DND-41 (cell line): ENCODE measurements at regions not wholly inside any gene's neighbourhood (a gene's known extent, or its start where the extent isn't known, plus 50 kb on each side); places are given as distances from the start of the nearest gene placed in this dataset.

Experiments
- ATAC-seq: fragments of 200-7000 bp; cut with Tn5 transposase; 3 replicates; pipeline ENCODE4 v1.9.1; 2021; ENCODE audit warnings: low read depth; ENCODE audit not compliant: insufficient read depth
- DNase-seq: peaks from one replicate; pipeline ENCODE4 v3.0.0-alpha.2; 2020
- H2AFZ ChIP-seq: 2 replicates; pipeline ENCODE4 v1.6.0; 2012; ENCODE audit warnings: low read depth, low read length
- H3K27ac ChIP-seq: 2 replicates; pipeline ENCODE4 v1.5.1; 2012; ENCODE audit warnings: low read length, inconsistent platforms
- H3K27me3 ChIP-seq: fragments of 200-600 bp; sonication (generic); 2 replicates; pipeline ENCODE4 v1.6.0; 2012; ENCODE audit warnings: low read length, mild to moderate bottlenecking, inconsistent platforms; ENCODE audit not compliant: insufficient read depth, poor library complexity
- H3K36me3 ChIP-seq: 2 replicates; pipeline ENCODE4 v1.5.1; 2012; ENCODE audit warnings: low read length, inconsistent platforms; ENCODE audit not compliant: insufficient read depth
- H3K4me1 ChIP-seq: 2 replicates; pipeline ENCODE4 v1.5.1; 2012; ENCODE audit warnings: mild to moderate bottlenecking, low read length; ENCODE audit not compliant: insufficient read depth
- H3K4me2 ChIP-seq: 2 replicates; pipeline ENCODE4 v1.6.0; 2012; ENCODE audit warnings: mild to moderate bottlenecking, moderate library complexity, low read length, inconsistent platforms; ENCODE audit not compliant: insufficient read depth
- H3K4me3 ChIP-seq, 2 experiments: fragments of 200-600 bp in 1 of 2; shearing (Covaris generic) in 1 of 2; 2 replicates each; pipeline ENCODE4 v1.5.1; 2012 to 2016; ENCODE audit warnings: inconsistent platforms in 2 of 2, low read length in 2 of 2, mild to moderate bottlenecking in 2 of 2, low read depth in 1 of 2, moderate library complexity in 1 of 2
- H3K79me2 ChIP-seq: 2 replicates; pipeline ENCODE4 v1.6.0; 2012; ENCODE audit warnings: low read length, inconsistent platforms; ENCODE audit not compliant: insufficient read depth
- H3K9ac ChIP-seq: 2 replicates; pipeline ENCODE4 v1.6.0; 2012; ENCODE audit warnings: low read depth, mild to moderate bottlenecking, inconsistent platforms, low read length, moderate library complexity
- H3K9me3 ChIP-seq: 2 replicates; pipeline ENCODE4 v1.5.1; 2012; ENCODE audit warnings: low read length, moderate library complexity, mild to moderate bottlenecking, inconsistent platforms; ENCODE audit not compliant: insufficient read depth, severe bottlenecking
- H4K20me1 ChIP-seq: 2 replicates; pipeline ENCODE4 v1.6.0; 2012; ENCODE audit warnings: low read length; ENCODE audit not compliant: insufficient read depth
- CTCF ChIP-seq: IDR thresholded peaks from 2 replicates; pipeline ENCODE4 v1.5.1; 2012; ENCODE audit warnings: borderline replicate concordance, low read length, moderate library complexity, mild to moderate bottlenecking; ENCODE audit not compliant: poor library complexity, severe bottlenecking; ENCODE audit errors: extremely low read depth
- EZH2 ChIP-seq: IDR thresholded peaks from 3 replicates; pipeline ENCODE4 v1.6.1; 2012; ENCODE audit warnings: borderline replicate concordance, low read depth, mild to moderate bottlenecking, moderate library complexity, low read length, inconsistent platforms; ENCODE audit not compliant: severe bottlenecking

- Histone ChIP-seq H3K9ac (no peak overlapping the region), H3K4me1 (peaks cover 70% of the 10 kb centered on the region), H3K79me2 (no peaks in the 10 kb centered on the region), H3K27ac (no peak overlapping the region), H3K4me2 (no peak overlapping the region), H3K27me3 (no peaks in the 10 kb centered on the region), H3K9me3 (no peaks in the 10 kb centered on the region), H2AFZ (no peak overlapping the region), H3K4me3 (no peak overlapping the region), H3K36me3 (no peaks in the 10 kb centered on the region), H4K20me1 (no peaks in the 10 kb centered on the region)
- no peak for TF ChIP-seq CTCF
- no peak for DNase-seq
- ATAC-seq: no peak
These were observed 60.8 kb upstream of the CTLA4 start for GRCh38 chr2:203806761-203807160.

GRCh38 chr2:203808046-203808750, 59.4 kb upstream of the CTLA4 start:
- TF ChIP-seq CTCF (no peak), EZH2 (no peak)
- Histone ChIP-seq H3K27me3 (no peaks in the 10 kb centered on the region), H3K9ac (peak overlapping the region; percentile 36), H3K4me1 (peaks cover 76% of the 10 kb centered on the region), H3K9me3 (no peaks in the 10 kb centered on the region), H3K4me2 (peak overlapping the region; percentile 55), H3K4me3 (peak overlapping the region in 1 of 2 experiments; percentile 35; a peak in 1 of 4 replicates), H2AFZ (0 out of 2 replicates have a peak overlapping the region, but pooled peaks have one; percentile 22), H4K20me1 (no peaks in the 10 kb centered on the region), H3K27ac (peak overlapping the region; percentile 86), H3K36me3 (no peaks in the 10 kb centered on the region), H3K79me2 (no peaks in the 10 kb centered on the region)
- peak; percentile 76 for DNase-seq
- peak; percentile 62 for ATAC-seq

GRCh38 chr2:203809084-203809521, 58.5 kb upstream of the CTLA4 start:
- H3K4me1 ChIP-seq: peaks cover 69% of the 10 kb centered on the region
- H3K27ac ChIP-seq: peak overlapping the region; percentile 46
- no peak overlapping the region for H2AFZ ChIP-seq

More at GRCh38 chr2:203809084-203809521, 58.5 kb upstream of the CTLA4 start:
- H3K9ac ChIP-seq: no peak overlapping the region
- no peak for TF ChIP-seq CTCF
- DNase-seq (no peak), ATAC-seq (no peak)
- H3K27me3 ChIP-seq: no peaks in the 10 kb centered on the region
- H3K4me2 ChIP-seq: 0 out of 2 replicates have a peak overlapping the region, but pooled peaks have one; percentile 41
- H3K4me3 ChIP-seq: no peak overlapping the region
- no peaks in the 10 kb centered on the region for H3K36me3 ChIP-seq
- no peaks in the 10 kb centered on the region for H3K79me2 ChIP-seq
- H4K20me1 ChIP-seq: no peaks in the 10 kb centered on the region
- H3K9me3 ChIP-seq: no peaks in the 10 kb centered on the region
